Astrocyte of the cerebellum (primary cell): ENCODE measurements at regions not wholly inside any gene's neighbourhood (a gene's known extent, or its start where the extent isn't known, plus 50 kb on each side); places are given as distances from the start of the nearest gene placed in this dataset.

ENCODE experiments used
- DNase-seq: peaks from one replicate; pipeline ENCODE4 v3.0.0-alpha.2; 2011; ENCODE audit warnings: low read depth
- H3K4me3 ChIP-seq: 2 replicates; pipeline ENCODE4 v1.5.1; 2011; ENCODE audit warnings: mild to moderate bottlenecking, low read depth, low read length, moderate library complexity
- in situ Hi-C: cut with HindIII; loops from 2 replicates; pipeline ENCODE4 v1.10.0; 2017; ENCODE audit warnings: low sequenced_read_pairs
- TF ChIP-seq, protein P1 (sequence below): IDR thresholded peaks from 2 replicates; pipeline ENCODE4 v1.5.1; 2012; ENCODE audit warnings: low read length, low read depth, moderate library complexity, mild to moderate bottlenecking; ENCODE audit errors: missing control alignments

DNA sequence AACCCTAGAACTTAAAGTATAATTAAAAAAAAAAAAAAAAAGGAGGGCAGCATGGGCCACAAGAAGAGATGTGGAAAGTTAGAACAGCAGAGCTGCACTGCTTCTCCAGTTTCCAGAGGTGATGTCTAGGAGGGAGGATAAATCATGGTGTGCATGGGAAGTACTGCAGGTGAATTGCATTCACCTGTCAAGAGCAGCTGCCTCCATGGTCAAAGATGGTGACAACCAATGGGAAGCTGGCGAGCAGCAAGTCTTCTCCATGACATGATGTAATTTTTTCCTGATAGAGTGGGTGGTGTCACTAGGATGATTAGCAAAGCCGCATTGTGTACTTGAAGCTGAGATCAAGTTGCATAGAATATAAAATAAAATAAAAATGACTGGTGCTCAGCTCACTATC, 95.6 kb upstream of the HS3ST4 start:
- TF ChIP-seq, protein P1, sequence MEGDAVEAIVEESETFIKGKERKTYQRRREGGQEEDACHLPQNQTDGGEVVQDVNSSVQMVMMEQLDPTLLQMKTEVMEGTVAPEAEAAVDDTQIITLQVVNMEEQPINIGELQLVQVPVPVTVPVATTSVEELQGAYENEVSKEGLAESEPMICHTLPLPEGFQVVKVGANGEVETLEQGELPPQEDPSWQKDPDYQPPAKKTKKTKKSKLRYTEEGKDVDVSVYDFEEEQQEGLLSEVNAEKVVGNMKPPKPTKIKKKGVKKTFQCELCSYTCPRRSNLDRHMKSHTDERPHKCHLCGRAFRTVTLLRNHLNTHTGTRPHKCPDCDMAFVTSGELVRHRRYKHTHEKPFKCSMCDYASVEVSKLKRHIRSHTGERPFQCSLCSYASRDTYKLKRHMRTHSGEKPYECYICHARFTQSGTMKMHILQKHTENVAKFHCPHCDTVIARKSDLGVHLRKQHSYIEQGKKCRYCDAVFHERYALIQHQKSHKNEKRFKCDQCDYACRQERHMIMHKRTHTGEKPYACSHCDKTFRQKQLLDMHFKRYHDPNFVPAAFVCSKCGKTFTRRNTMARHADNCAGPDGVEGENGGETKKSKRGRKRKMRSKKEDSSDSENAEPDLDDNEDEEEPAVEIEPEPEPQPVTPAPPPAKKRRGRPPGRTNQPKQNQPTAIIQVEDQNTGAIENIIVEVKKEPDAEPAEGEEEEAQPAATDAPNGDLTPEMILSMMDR, result no peak
- DNase-seq, result no peak
- in situ Hi-C loops, result no loop called here
- no peak overlapping the region for H3K4me3 ChIP-seq

DNA sequence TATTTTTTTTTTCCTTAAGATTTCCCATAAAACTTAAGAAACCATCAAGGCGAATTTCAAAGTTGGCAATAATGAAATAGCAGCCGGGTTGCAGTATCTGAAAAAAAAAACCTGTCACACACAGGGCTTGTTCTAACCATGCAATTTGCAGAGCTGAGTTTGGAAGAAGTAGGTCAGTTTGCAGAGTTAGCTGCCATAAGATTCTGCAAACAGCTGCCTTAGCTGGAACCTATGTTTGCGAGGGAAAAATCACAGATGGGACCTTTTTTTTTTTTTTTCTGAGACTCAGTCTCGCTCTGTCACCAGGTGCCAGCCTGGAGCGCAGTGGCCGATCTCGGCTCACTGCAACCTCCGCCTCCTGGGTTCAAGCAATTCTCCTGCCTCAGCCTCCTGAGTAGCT, 98.5 kb upstream of the HS3ST4 start:
- in situ Hi-C loops, result no loop called here
- no peak overlapping the region for H3K4me3 ChIP-seq
- no peak for DNase-seq
- TF ChIP-seq, protein P1, result no peak

DNA sequence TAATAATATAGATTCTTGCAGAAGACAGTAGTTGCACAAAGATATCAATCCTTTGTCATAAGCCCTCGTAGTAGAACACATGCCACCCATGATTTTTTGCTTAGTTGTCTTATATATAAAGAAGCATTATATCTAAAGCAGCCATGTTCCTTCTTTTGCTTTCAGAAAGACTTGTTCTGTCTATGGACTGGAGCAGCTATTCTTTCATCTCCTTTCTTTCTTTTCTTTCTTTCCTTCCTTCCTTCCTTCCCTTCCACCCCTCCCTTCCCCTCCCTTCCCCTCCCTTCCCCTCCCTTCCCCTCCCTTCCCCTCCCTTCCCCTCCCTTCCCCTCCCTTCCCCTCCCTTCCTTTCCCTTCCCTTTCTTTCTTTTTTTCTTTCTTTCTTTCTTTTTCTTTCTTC, 104.0 kb upstream of the HS3ST4 start:
- H3K4me3 ChIP-seq, result no peak overlapping the region
- no peak for DNase-seq
- in situ Hi-C loops, result no loop called here
- TF ChIP-seq, protein P1, result no peak

DNA sequence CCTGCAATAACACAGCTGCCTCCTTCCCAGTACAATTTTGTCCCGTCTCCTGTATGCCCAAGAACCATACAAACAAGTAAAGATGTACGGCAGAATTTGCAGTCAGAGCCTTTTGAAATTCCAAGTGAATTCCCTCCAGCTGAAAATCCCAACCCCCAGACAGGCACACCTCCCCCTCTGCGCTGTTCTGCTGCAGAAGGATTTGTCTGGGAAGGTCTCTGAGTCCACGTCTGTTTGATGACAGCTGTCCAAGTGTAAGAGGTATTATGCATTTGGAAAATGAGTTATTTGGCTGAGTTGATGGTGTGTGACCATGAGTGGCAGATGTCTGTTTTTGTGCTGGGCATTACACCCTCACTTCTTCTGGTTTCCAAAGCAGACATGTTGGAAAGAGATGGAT, 104.9 kb upstream of the HS3ST4 start:
- in situ Hi-C loops, result no loop called here
- no peak for DNase-seq
- TF ChIP-seq, protein P1, result no peak
- no peak overlapping the region for H3K4me3 ChIP-seq

DNA sequence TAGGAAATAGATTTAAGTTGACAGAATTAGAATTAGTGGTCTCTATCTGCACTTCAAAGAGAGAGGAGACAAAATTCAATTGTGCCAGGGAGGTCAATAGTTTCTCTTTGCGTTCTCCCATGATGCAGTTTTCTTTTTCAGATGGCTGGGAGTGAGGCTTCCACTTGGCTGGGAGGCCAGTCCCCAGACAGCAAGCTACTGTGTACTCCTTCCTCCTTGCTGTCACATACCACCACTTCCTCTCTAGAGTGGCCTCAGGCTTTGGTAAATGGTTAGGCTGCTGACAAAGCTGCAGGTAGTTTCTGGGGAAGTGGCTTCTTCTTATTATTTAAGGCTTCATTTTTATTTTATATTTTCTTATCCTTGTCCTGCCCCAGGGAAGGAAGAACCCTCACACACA, 106.2 kb upstream of the HS3ST4 start:
- DNase-seq, result no peak
- H3K4me3 ChIP-seq, result no peak overlapping the region
- in situ Hi-C loops, result no loop called here
- TF ChIP-seq, protein P1, result no peak

DNA sequence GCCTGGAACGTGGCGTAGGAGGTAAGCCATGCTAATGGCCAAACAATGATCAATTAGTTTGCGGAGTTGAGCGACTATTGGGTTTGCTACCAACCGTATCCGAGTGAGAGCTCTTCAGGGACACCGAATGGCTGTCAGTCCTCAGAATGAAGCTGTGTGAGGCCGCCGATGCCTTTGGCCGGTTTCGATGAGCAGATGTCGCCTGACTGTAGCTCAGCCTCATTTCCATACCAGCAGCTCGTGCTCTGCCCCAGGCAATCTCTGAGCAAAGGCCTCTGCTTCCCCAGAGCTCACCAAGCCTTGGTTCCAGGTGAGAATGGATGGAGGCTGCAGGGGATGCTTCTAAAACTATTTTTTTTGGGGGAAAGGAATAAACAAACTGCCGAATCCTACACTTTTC, 111.7 kb upstream of the HS3ST4 start:
- TF ChIP-seq, protein P1, result no peak
- H3K4me3 ChIP-seq, result no peak overlapping the region
- DNase-seq, result no peak
- in situ Hi-C loops, result no loop called here

DNA sequence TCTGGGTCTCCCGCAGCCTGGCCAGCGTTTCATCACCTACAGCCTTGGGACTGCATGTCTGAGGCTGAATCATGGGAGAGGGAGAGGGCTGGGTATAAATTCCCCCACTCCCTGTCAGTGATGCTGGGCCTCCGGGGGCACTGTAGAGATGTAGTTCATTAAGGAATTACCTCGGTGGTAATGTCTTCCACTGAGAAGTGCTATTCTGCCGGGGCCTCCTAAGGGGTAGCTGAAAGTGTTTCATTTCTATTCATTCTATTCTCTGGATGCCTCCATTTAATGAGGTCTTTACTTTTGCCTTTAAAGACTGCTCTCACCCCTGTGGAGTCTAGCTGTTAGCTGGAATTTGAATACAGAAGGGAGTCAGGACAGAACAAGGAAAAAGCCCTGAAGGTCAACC, 116.4 kb upstream of the HS3ST4 start:
- TF ChIP-seq, protein P1, result no peak
- no peak for DNase-seq
- no peak overlapping the region for H3K4me3 ChIP-seq
- in situ Hi-C loops, result no loop called here
